ENCODE measurements at regions not wholly inside any gene's neighbourhood (a gene's known extent, or its start where the extent isn't known, plus 50 kb on each side); places are given as distances from the start of the nearest gene placed in this dataset.

DNA sequence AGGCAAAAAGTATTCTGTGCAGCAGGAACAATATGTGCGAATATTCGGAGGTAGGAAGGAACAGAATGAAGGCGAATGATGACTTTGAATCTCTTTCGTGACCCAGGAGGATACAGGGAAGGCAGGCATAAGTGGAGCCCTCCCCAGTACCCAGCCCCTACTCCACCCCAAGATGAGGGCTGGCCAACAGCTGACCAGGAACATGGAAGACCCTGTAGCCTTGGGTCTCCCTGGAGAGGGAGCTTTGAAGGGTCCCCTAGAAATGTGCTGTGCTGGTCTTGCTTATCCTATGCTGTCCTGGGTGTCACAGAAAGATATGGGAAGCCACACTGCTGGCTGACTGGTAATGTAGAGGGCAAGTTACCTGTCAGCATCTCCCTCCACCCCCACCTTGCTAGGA lies 113.7 kb upstream of the NCAM1 start:
- DNase-seq (ENCODE audit: low read depth in 2 of 2): no peak

DNA sequence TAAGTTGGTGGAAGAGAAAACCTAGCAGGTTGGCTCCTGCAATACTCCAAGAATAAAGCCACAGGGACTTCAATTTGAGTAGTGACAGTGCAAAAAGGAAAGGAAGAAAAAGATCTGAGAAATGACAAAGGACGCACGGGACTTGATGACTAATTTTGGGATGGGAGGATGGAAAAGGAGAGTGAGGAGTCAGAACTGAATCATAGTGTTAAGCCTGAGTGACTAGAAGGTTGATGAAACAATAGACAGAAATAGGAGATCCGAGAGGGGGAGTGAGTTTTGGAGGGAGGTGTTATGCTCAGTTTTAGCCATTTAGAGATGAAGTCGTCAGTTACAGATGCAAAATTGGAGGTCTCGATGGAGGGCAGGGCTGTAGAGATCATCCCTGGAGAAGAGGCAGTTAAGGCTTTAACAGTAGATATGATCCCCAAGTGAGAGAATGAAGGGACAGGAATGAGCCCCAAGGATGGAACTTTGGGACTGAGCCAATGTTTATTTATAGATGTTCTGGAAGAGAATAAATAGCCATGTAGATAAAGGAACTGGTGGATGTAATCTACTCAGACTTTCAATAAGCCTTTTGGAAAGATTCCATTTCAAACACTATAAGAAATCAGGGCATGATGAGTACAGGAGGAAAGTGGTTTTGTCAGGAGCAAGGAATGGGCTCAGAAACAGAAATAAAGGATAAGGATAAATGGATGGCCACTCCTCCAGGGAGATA lies 108.9 kb upstream of the NCAM1 start:
- DNase-seq (ENCODE audit: low read depth in 2 of 2): no peak

DNA sequence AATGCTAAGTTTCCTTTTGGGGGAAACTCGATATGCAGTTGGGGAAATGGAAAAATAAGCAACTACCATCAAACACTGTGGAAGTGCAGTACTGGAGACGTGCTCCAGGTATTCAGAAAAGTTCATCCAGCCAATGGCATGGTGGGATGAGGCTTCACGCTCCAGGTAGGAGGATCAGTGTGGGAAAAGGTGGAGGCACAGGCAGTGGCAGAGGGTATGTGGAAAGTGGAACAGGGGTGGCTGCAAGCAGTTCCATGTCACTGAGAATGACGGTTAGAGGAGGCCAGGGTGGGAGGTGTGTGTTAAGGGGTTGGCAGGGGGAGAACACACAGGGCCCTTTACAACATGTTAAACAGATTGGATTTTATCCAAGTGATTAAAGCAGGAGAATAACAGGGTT lies 105.1 kb upstream of the NCAM1 start:
- DNase-seq (ENCODE audit: low read depth in 2 of 2): no peak

DNA sequence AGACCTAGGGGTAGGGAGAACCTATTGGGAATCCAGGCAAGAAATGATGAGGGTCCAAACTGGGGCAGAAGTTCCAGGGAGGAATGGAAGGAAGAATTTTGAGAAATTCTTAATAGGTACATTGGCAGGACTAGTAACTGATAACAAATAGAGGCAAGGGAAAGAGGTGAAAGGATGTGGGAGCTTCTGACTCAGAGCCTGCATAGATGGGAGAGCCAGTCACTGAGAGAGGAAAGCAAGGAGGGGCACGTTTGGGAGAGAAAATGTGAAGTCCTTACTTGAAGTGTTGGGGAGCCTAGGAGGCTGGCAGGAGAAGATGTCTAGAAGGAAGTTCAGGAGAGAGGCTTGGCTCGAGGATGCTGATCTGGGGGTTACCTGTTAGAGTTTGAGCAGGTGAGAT lies 104.6 kb upstream of the NCAM1 start:
- DNase-seq (ENCODE audit: low read depth in 2 of 2): no peak

DNA sequence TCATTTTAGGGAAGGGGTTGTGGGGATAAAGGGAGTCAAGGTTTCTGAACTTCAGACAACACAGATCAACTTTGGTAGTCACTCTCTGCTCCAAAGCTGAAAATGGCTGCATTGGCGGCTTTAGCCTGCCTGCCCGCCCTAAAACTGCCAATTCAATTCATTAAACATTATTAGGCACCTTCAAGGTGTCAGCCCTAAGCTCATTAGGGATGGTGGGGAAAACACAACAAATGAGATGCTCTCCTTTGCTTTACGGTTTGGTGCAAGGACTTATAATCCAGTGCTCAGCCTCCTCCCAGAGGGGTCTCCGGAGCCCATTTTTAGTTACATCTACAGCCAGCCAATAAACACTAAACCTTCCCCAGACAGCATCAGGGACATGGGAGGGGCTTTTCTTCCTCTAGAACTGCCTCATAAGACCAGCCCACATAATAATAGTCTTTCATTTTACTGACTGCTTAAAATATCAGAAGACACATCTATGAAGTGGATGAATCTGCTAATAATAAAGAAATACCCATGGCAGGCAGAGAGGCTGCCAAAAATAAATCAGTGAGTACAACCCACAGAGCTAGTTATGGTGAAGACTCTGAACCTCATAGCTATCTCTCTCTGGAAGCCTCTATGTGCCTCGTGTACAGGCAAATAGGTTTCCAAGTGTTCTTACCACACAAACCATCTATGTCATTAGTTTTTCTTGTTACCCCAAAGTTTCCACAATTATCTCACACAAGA lies 102.8 kb upstream of the NCAM1 start:
- no peak for DNase-seq (ENCODE audit: low read depth in 2 of 2)

DNA sequence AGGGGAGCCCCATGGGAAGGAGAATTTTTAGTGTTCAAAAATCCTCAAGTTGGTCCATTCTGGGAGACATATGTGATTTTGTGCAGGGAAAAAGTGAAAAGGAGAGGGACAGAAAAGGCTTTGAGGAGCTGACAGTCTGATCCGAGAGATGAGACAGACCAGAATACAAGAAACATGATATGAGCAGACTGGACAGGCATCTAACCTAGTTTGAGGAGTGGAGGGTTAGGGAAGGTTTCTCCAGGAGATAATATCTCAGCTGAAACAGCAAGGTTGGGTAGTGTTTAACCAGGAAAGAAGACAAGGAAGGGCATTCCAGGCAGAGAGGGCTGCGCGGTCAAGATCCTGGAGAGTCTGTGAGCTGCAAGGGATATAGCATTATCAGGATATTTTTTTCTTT lies 101.4 kb upstream of the NCAM1 start:
- DNase-seq (ENCODE audit: low read depth in 2 of 2): no peak

DNA sequence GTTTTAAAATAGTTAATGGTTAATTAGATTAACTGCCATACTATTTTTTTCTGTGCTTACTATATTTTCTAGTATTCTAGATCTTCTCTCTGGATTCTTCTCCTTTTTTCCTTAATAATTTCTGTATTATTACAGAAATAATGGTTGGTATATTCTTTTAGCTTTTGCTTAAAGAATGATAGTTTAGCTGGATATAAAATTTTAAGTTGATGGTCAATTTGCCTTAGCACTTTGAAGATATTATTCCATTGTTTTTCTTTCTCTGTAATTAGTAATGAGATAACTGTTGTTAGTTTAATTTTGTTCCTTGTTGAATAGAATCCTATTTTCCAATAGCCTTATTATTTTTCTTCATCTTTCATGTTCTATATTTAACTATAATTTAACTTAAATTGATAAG lies 99.9 kb upstream of the NCAM1 start:
- DNase-seq (ENCODE audit: low read depth in 2 of 2): no peak

DNA sequence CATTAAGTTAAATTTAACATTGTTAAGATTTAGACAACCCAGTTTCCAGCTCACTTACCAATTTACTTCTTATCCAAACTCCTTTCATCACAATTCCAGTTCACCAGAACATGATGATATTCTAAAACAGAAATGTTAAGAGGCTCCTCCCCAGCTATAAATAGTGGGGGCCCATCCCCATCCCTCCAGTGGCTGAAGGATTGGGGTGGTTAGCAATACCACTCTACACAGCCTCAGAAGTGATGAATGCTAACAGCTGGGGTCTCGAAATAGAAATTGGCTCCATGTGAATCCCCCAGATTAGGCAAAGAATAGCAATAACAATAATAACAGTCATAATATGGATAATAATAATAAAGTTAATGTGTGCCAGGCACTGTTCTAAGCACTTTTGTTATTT lies 97.9 kb upstream of the NCAM1 start:
- DNase-seq (ENCODE audit: low read depth in 2 of 2): no peak

DNA sequence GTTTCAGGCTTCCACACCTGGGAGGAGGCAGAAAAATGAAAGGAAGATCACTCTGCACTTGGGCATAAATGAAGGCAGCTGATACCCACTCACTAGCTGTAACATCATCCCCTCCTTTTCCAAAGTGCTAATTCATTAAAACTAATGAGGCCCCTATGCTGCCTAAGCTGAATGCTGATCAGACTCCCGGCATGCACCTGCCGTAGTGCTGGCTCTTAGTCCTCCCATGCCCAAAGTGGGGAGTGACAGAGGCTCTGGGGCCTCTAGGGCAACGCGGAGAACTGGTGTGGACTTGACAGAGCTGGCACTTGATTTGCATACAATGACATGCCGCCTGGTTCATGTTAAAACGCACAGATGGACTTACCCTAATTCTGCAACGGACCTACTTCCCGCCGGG lies 96.5 kb upstream of the NCAM1 start:
- no peak for DNase-seq (ENCODE audit: low read depth in 2 of 2)

DNA sequence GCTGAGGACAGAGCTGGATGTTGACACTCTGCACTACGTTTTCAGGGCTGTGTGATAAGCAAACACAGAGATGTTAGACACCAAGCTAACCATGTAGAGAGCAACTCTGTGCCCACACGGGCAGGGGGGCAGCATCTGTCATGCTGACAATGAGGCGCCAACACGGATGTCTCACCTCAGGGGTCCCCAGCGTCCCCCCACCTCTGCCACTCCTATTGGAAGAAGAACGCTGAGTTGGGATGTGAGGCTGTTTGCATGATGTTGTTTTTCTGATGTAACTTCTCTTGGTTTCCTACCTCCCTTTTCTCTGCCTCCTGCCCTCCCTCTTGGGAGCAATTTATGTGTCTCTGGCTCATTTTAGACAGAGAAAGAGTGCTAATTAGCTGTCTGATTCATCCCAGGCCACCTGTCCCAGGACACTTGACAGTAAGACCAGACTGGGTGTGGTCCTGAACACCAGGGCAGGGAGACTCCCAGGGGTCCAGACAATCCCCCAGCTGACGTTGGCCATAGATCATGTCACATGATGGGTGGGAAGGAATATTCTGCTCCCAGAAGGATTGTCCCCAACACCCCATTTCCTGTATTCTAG lies 89.2 kb upstream of the NCAM1 start:
- DNase-seq (ENCODE audit: low read depth in 2 of 2): no peak

DNA sequence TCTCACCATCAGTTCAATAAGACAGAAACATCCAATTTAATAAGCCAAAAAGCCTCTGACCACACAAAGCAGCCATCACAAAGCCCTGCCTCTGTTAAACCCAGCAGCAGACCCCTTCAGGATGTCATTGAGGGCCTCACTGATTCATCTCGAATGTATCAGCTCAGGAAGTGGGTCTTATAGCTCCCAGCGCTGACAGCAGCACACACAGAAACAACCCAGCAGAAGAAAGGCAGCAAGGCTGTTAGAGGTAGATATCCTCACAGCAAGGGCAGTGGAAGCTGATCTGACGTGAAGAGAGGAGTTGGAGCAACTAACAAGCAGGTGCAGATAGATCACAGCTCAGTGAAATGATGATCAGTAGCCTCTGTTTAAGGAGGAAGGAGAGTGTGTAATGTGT lies 86.2 kb upstream of the NCAM1 start:
- no peak for DNase-seq (ENCODE audit: low read depth in 2 of 2)

DNA sequence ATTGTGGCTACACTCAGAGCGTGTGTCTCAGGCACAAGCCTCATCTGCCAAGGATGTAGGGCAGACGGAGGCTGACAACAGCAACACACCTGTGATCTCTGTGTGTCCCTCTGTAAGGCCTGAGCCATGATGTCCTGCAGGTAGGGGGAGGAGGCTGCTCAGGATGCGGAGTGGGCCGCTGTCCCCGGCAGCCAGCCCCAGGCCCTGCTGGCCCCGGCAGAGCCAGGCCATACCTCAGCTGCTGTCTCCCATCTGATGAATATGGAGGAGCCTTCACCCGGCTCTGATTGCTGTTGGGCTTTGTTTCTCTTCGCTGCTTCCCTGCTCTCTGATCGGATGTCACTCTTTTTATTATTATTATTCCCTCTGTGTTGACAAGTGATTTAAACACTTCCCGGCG lies 83.6 kb upstream of the NCAM1 start:
- no peak for DNase-seq (ENCODE audit: low read depth in 2 of 2)

DNA sequence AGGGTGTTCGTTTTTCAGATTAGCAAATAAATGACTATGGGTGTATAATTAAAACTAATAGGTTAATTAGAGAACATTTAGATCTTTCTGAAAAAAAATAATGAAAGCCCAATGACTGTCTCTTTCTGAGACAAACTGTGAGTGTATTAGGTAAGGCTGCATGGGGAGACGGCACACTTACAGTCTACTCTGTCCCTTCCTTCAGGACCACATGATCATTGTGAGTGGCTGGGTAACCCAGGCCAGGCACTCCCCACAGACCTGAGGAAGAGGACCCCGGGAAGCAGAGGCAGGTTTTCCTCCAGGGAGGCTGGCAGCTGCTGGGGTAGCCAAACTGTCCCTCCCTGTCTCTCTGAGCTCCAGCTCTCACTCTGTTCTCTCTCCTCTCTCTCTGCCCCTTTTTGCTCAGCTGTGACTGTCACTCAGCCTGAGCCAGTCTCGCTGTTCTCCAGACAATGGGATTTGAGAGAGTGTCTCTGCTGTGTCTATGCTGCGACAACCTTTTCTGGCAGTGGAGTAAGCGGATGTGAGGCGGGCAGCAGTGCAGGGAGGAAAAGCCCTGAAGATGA lies 83.1 kb upstream of the NCAM1 start:
- no peak for DNase-seq (ENCODE audit: low read depth in 2 of 2)

DNA sequence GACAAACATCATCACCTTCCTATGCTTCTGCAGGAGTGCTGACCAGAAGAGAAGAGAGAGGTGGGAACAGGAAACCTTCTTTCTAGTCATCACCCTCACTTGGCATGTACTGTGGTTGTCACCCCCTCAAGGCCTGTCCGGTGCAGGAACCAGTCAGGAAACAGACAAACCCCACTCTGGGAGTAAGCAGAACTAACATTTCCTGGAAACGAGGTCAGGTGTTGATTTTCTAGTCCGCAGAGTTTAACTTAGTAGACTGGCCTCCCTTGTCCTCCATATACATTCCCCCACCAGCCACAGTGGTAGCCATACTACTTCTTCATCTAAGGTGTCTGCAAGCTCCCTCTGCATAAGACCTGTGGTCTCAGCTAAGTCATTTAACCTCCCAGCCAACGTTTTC lies 80.7 kb upstream of the NCAM1 start:
- no peak for DNase-seq (ENCODE audit: low read depth in 2 of 2)

DNA sequence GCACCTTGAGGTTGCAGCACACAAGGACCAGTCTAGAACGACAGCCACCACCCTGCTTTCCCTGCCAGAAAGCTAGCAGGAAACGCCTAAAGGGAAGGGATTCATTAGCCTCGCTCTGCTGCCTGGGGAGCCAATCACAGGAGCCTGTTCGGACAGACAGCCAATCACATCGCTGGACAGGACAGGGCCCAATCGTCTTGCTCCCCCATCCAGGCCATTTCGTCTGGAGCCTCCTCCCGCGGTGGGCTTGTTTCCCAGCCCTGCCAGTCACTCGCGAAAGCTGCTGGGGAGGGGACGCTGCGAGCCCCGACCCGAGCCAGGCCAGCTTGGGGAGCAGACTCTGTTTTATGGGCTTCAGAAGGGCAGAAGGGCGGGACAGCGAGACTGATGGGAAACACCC lies 79.8 kb upstream of the NCAM1 start:
- DNase-seq (ENCODE audit: low read depth in 2 of 2): no peak

DNA sequence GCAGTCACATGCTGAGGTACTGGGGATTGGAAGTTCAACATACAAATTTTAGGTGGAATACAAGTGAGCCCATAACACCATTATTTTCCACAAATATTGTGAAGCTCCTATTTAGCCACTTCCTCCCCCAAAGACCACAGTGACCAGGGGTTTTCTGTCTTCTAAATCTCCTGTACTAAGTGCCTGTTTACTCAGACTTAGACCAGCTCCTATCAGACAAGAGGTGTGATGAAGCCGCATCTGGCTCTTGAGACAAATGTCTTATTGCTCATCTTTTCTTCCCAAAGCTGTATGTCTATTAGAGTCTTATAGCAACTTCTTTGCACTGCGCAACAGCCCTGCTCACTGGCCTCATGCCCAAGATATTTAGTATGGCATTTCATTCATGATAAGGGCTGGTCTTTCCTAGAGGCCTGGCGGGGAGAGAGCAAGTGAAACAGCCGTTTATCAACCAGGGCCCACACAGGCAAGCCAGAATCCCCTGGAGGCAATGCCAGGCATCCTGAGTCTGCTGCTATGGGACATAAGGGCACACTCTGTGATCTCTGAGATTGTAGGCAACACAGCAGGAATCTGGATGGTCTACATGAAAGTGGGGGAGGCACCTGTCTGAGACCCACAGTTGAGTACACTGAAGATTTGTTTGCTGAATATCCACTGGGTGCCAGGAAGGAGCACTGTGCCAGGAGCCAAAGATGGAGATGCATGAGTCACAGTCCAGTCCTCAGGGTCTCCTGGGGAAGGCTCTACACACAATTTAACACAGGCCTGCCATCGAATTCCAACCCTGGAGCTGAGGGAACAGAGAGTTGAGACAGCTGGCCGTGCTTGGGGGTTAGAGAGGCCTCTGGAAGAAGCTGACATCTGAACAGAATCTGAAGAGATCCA lies 78.5 kb upstream of the NCAM1 start:
- no peak for DNase-seq (ENCODE audit: low read depth in 2 of 2)

DNA sequence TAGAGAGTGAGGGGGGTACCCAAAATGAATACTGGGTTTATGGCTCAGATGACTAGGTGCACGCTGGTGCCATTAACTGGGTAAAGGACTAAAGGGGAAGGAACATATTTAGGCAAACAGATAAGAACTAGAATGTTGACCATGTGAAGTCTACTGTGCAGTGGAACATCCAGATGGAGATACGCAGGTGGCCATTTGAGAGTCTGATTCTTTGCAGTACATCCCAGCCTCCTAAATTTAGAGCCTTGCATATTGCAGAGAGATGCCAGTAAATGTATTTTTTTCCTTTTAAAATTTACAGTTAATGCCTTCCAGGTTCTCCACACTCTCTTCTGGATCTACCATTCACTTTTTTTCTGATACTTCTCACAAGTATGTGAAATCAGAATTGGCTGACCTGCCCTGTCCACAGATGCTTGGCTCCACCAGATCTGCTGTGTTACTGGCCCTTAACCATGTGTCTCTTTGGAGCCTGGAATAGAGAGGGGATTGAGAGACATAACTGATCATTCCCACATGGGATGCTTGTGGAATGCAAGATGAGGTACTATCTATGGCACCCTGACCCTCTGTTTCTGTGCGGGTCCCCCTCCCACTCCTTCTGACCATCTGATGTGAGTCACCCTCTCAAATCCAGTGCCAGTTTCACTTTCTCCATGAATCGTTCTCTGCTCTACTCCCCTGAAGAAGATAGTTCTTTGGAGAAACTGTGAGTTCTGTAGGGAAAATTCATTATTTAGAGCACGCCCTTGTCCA lies 77.0 kb upstream of the NCAM1 start:
- no peak for DNase-seq (ENCODE audit: low read depth in 2 of 2)

DNA sequence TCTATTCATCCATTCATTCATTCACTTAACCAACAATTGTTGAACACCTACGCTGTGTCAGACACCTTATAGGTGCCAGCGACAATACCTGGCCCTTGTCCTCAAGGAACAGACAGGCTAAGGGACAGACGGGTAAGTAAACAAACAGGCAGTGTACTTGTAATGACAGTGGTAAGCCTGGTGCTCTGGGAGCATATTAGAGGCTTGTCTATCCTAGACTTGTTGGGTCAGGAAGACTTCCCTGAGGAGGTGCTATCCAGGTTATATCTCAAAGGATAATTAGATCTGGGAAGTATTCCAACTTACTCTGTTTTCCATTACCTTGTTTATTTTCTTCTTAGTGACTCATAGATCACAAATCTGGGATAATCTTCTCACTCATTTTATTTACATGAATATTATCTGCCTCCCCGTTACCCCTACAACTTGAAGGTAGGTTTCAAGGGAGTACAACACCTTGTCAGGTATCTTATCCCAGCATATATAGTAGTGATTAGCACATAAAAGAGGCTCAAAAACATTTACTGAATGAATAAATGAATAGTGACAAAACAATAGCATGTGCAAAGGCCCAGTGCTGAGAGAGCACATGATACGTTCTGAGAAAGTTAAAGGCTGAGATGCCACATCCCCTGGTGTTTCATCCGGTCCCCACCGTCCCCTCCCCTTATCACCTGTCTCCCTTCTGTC lies 75.3 kb upstream of the NCAM1 start:
- no peak for DNase-seq (ENCODE audit: low read depth in 2 of 2)

DNA sequence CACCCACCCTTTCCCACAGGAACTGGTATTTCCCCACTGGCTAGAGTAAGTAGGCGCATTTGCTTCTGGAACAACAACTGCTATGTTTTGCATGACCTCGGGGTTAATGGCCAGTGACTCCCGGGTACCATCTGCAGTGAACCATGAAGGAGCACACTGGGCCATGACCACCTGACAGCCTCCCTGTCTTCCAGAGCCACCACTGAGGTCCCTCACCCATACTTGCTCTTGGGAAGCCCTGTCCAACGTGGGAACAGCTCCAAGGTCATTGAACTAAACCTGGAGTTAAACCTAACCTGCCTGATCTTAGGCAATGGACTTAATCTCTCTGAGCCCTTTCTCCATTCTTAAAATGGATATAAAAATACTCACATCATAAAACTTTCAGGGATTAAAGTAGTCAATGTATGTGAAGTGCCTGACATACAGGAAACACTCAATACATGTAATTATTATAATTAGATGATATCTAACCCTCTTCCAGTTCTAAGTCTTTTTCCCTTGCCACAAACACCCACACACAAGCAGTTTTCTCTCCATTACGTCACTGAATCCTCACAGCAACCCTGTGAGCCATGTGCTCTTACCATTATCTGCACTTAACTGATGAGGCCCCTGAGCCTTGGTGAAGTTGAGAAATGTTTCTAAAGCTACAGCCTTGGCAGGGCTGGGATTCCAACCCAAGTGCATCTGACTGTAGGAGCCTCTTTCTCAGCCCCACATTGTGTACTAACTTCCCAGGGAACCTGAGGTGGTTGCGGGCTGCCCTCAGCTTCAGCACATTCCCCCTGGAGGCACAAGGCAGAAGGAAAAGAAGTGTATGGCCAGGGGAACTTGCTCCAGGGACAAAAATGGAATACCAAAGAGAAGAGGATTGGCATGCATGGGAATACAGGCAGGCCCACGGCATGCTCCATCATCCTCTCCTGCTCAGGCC lies 74.5 kb upstream of the NCAM1 start:
- no peak for DNase-seq (ENCODE audit: low read depth in 2 of 2)

DNA sequence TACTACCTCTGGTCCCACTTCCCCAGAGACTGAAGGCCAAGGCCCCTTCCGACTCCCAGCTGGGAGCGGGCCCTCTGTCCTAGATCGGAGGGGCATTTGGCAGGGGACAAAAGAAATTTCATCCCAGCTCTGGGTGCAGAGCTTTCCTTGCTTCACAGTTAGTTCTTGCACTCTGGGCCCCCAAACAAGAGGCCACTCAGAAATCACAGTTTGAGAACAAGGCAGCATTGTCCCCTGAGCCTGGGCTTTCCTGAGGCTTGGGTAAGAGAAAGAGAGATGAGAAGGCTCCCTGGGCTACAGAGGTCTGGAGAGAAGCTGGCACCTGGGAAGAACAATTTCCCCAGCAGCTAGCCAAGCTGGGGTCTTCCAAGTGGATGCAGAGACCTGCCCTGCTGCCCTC lies 71.8 kb upstream of the NCAM1 start:
- no peak for DNase-seq (ENCODE audit: low read depth in 2 of 2)
